KMS-11 (cell line): ENCODE measurements at regions not wholly inside any gene's neighbourhood (a gene's known extent, or its start where the extent isn't known, plus 50 kb on each side); places are given as distances from the start of the nearest gene placed in this dataset.

Experiments used
- H2AFZ ChIP-seq: fragments of 200-600 bp; sonication (generic); 2 replicates; pipeline ENCODE4 v1.6.1; 2016; ENCODE audit warnings: antibody characterized with exemption, mixed run types, low read depth
- H3K27ac ChIP-seq: fragments of 200-600 bp; sonication (generic); 2 replicates; pipeline ENCODE4 v1.6.1; 2016; ENCODE audit warnings: mild to moderate bottlenecking, mixed run types
- H3K27me3 ChIP-seq: fragments of 200-600 bp; sonication (generic); 2 replicates; pipeline ENCODE4 v1.6.1; 2017; ENCODE audit warnings: mild to moderate bottlenecking, low read depth, mixed run types, moderate library complexity; ENCODE audit not compliant: insufficient read depth
- H3K36me3 ChIP-seq: fragments of 200-600 bp; sonication (generic); 2 replicates; pipeline ENCODE4 v1.6.1; 2017; ENCODE audit warnings: mild to moderate bottlenecking, mixed run types; ENCODE audit not compliant: insufficient read depth
- H3K4me1 ChIP-seq: fragments of 200-600 bp; sonication (generic); 2 replicates; pipeline ENCODE4 v1.6.1; 2016; ENCODE audit warnings: mild to moderate bottlenecking, low read depth, mixed run types; ENCODE audit not compliant: poor library complexity, severe bottlenecking
- H3K4me2 ChIP-seq: fragments of 200-600 bp; sonication (generic); 2 replicates; pipeline ENCODE4 v1.7.0; 2016; ENCODE audit warnings: mild to moderate bottlenecking, mixed run types
- H3K4me3 ChIP-seq: fragments of 200-600 bp; sonication (generic); IDR thresholded peaks from 2 replicates; pipeline ENCODE4 v1.6.1; 2017; ENCODE audit warnings: low read depth, low read length, mixed read lengths; ENCODE audit not compliant: insufficient read depth
- H3K79me2 ChIP-seq: fragments of 200-600 bp; sonication (generic); 2 replicates; pipeline ENCODE4 v1.6.1; 2016; ENCODE audit warnings: low read depth, mixed run types; ENCODE audit not compliant: insufficient read depth
- H3K9ac ChIP-seq: fragments of 200-600 bp; sonication (generic); 2 replicates; pipeline ENCODE4 v1.6.1; 2016; ENCODE audit warnings: mild to moderate bottlenecking, mixed run types
- H4K20me1 ChIP-seq: fragments of 200-600 bp; sonication (generic); 2 replicates; pipeline ENCODE4 v1.6.1; 2016; ENCODE audit warnings: mild to moderate bottlenecking, mixed run types; ENCODE audit not compliant: insufficient read depth
- CTCF ChIP-seq: fragments of 200-600 bp; sonication (generic); conservative IDR thresholded peaks from 2 replicates; pipeline ENCODE4 v1.6.1; 2017; ENCODE audit warnings: low read depth, mild to moderate bottlenecking, antibody characterized with exemption, low read length, moderate library complexity, mixed read lengths

- Histone ChIP-seq H4K20me1 (no peaks in the 10 kb centered on the region), H3K27ac (no peak overlapping the region), H3K9ac (no peak overlapping the region), H3K4me2 (no peak overlapping the region), H3K4me1 (no peaks in the 10 kb centered on the region), H3K36me3 (no peaks in the 10 kb centered on the region), H3K4me3 (no peak overlapping the region), H3K27me3 (no peaks in the 10 kb centered on the region), H2AFZ (no peak overlapping the region), H3K79me2 (no peaks in the 10 kb centered on the region)
- TF ChIP-seq CTCF = no peak
Measured at GRCh38 chr1:81455481-81455880, 345.3 kb upstream of the ADGRL2 start.

- no peak overlapping the region for H3K27ac ChIP-seq
- TF ChIP-seq CTCF = no peak
Measured at GRCh38 chr1:81453971-81454370, 346.8 kb upstream of the ADGRL2 start.

GRCh38 chr1:81453367-81453703 is 347.4 kb upstream of the ADGRL2 start:
- no peak overlapping the region for H3K27ac ChIP-seq
- no peaks in the 10 kb centered on the region for H3K36me3 ChIP-seq
- H3K4me1 ChIP-seq = no peaks in the 10 kb centered on the region
- H3K4me2 ChIP-seq = no peak overlapping the region
- TF ChIP-seq CTCF = no peak
- H4K20me1 ChIP-seq = no peaks in the 10 kb centered on the region
- H3K27me3 ChIP-seq = no peaks in the 10 kb centered on the region
- H2AFZ ChIP-seq = no peak overlapping the region
- no peak overlapping the region for H3K4me3 ChIP-seq
- H3K9ac ChIP-seq = no peak overlapping the region
- H3K79me2 ChIP-seq = no peaks in the 10 kb centered on the region

More at GRCh38 chr1:81453971-81454370, 346.8 kb upstream of the ADGRL2 start:
- Histone ChIP-seq H3K4me2 (no peak overlapping the region), H3K4me1 (no peaks in the 10 kb centered on the region), H4K20me1 (no peaks in the 10 kb centered on the region), H3K36me3 (no peaks in the 10 kb centered on the region), H3K9ac (no peak overlapping the region), H3K4me3 (no peak overlapping the region), H3K79me2 (no peaks in the 10 kb centered on the region), H2AFZ (no peak overlapping the region), H3K27me3 (no peaks in the 10 kb centered on the region)

GRCh38 chr1:81452693-81453366 is 347.9 kb upstream of the ADGRL2 start:
- Histone ChIP-seq H3K9ac (no peak overlapping the region), H3K27me3 (no peaks in the 10 kb centered on the region), H4K20me1 (no peaks in the 10 kb centered on the region), H3K79me2 (no peaks in the 10 kb centered on the region), H3K27ac (no peak overlapping the region), H3K4me3 (no peak overlapping the region), H3K4me2 (no peak overlapping the region), H3K4me1 (no peaks in the 10 kb centered on the region), H2AFZ (no peak overlapping the region), H3K36me3 (no peaks in the 10 kb centered on the region)
- no peak for TF ChIP-seq CTCF
